ENCODE measurements at regions not wholly inside any gene's neighbourhood (a gene's known extent, or its start where the extent isn't known, plus 50 kb on each side); places are given as distances from the start of the nearest gene placed in this dataset.

DNA sequence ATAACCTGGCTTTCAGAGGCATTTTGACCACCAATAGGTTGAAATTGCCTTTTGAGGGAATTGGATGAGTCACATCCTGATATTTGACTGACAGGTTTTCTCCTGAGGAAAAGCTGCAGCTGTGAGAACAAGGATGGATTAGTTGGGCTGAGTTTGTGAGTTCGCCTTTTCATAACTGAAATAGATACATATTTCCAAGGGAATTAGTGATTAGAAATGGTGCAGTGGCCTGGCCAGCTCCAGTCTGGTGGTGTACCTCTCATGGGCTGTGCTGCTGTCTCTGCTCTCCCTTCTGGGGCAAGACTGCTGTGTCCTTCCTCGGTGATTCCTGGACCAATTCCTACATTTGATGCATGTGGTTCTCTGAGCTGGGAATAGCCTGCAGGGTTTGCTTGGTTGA is 341.3 kb downstream of the TSN start:
- Histone ChIP-seq H3K27ac (ENCODE audit: low read length in 2 of 2) (no peak overlapping the region), H3K27me3 (replicated peaks in 1 of 4; ENCODE audit: control extremely low read depth in 1 of 4, control insufficient read depth in 3 of 4, insufficient read depth in 4 of 4, low read length in 3 of 4) (no peaks in the 10 kb centered on the region), H3K4me3 (ENCODE audit: control extremely low read depth in 1 of 5, extremely low read depth in 1 of 5, insufficient read depth in 1 of 5, low read depth in 2 of 5, low read length in 4 of 5) (no peak overlapping the region), H3K9me3 (ENCODE audit: control extremely low read depth in 1 of 3, control insufficient read depth in 2 of 3, insufficient read depth in 1 of 3, low read length in 2 of 3) (no peaks in the 10 kb centered on the region), H3K79me2 (ENCODE audit: control insufficient read depth, insufficient read depth, low read length) (no peaks in the 10 kb centered on the region), H3K36me3 (replicated peaks in 1 of 2; ENCODE audit: control extremely low read depth in 1 of 2, control insufficient read depth in 1 of 2, extremely low read depth in 1 of 2, insufficient read depth in 2 of 2, low read length in 1 of 2) (no peaks in the 10 kb centered on the region), H3K4me1 (ENCODE audit: control insufficient read depth in 2 of 2, insufficient read depth in 2 of 2, low read length in 2 of 2) (no peaks in the 10 kb centered on the region), H2AFZ (ENCODE audit: insufficient read depth, low read depth, low read length, poor library complexity, severe bottlenecking) (no peak overlapping the region), H3K4me2 (replicated peaks; ENCODE audit: low read depth, low read length, poor library complexity, severe bottlenecking) (no peak overlapping the region), H4K20me1 (ENCODE audit: control insufficient read depth, insufficient read depth, low read length, poor library complexity, severe bottlenecking) (no peaks in the 10 kb centered on the region), H3K9ac (ENCODE audit: low read length) (no peak overlapping the region)
- intact Hi-C loops (cut with micrococcal nuclease): no loop called here
- H3K27me3 Mint-ChIP-seq: no peaks in the 10 kb centered on the region
- CTCF ChIA-PET: no interaction called here
- ATAC-seq (ENCODE audit: low read depth) (no peak), DNase-seq (no peak)
- H3K27ac Mint-ChIP-seq: no peak overlapping the region
- H3K4me3 Mint-ChIP-seq: no peak overlapping the region
- no peaks in the 10 kb centered on the region for H3K4me1 Mint-ChIP-seq
- no CpG with 5 or more reads among the region's 2 CpGs for WGBS (ENCODE audit: insufficient coverage)
- POLR2A ChIA-PET: no interaction called here
- TF ChIP-seq, protein P1, sequence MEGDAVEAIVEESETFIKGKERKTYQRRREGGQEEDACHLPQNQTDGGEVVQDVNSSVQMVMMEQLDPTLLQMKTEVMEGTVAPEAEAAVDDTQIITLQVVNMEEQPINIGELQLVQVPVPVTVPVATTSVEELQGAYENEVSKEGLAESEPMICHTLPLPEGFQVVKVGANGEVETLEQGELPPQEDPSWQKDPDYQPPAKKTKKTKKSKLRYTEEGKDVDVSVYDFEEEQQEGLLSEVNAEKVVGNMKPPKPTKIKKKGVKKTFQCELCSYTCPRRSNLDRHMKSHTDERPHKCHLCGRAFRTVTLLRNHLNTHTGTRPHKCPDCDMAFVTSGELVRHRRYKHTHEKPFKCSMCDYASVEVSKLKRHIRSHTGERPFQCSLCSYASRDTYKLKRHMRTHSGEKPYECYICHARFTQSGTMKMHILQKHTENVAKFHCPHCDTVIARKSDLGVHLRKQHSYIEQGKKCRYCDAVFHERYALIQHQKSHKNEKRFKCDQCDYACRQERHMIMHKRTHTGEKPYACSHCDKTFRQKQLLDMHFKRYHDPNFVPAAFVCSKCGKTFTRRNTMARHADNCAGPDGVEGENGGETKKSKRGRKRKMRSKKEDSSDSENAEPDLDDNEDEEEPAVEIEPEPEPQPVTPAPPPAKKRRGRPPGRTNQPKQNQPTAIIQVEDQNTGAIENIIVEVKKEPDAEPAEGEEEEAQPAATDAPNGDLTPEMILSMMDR (IDR thresholded peaks at IDR 0.05): no peak
- no peak for TF ChIP-seq EZH2 (IDR thresholded peaks at IDR 0.05; ENCODE audit: borderline replicate concordance, insufficient read depth, low read depth, low read length, poor library complexity, severe bottlenecking)
- no peaks in the 10 kb centered on the region for H3K9me3 Mint-ChIP-seq (ENCODE audit: insufficient read depth)

DNA sequence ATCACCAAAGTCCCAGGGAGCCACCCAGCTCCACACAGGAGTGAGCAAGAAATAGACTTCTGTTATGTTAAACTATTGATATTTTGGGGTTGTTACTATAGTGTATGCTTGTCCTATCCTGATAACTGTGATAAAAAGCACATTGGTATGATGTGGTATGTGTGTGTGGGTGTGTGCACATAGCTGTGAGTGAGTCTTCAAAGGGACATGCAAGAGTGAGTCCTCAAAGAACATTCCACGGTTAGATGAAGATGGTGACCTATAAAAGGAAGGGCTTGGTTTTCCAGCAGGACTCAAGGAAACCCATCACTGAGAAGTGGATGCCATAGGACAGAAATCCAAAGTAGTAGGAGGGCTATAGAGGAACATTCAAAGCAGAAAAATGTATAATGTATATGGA is 342.9 kb downstream of the TSN start:
- Histone ChIP-seq H3K27me3 (replicated peaks in 1 of 4; ENCODE audit: control extremely low read depth in 1 of 4, control insufficient read depth in 3 of 4, insufficient read depth in 4 of 4, low read length in 3 of 4) (no peaks in the 10 kb centered on the region), H3K4me2 (replicated peaks; ENCODE audit: low read depth, low read length, poor library complexity, severe bottlenecking) (no peak overlapping the region), H2AFZ (ENCODE audit: insufficient read depth, low read depth, low read length, poor library complexity, severe bottlenecking) (no peak overlapping the region), H3K9me3 (ENCODE audit: control extremely low read depth in 1 of 3, control insufficient read depth in 2 of 3, insufficient read depth in 1 of 3, low read length in 2 of 3) (no peaks in the 10 kb centered on the region), H4K20me1 (ENCODE audit: control insufficient read depth, insufficient read depth, low read length, poor library complexity, severe bottlenecking) (no peaks in the 10 kb centered on the region), H3K4me1 (ENCODE audit: control insufficient read depth in 2 of 2, insufficient read depth in 2 of 2, low read length in 2 of 2) (no peaks in the 10 kb centered on the region), H3K4me3 (ENCODE audit: control extremely low read depth in 1 of 5, extremely low read depth in 1 of 5, insufficient read depth in 1 of 5, low read depth in 2 of 5, low read length in 4 of 5) (no peak overlapping the region), H3K36me3 (replicated peaks in 1 of 2; ENCODE audit: control extremely low read depth in 1 of 2, control insufficient read depth in 1 of 2, extremely low read depth in 1 of 2, insufficient read depth in 2 of 2, low read length in 1 of 2) (no peaks in the 10 kb centered on the region), H3K27ac (ENCODE audit: low read length in 2 of 2) (no peak overlapping the region), H3K9ac (ENCODE audit: low read length) (no peak overlapping the region), H3K79me2 (ENCODE audit: control insufficient read depth, insufficient read depth, low read length) (no peaks in the 10 kb centered on the region)
- WGBS (ENCODE audit: insufficient coverage): 43% methylated on average over 1 of the region's 1 CpG
- Mint-ChIP-seq H3K4me1 (no peaks in the 10 kb centered on the region), H3K9me3 (ENCODE audit: insufficient read depth) (no peaks in the 10 kb centered on the region), H3K27me3 (no peaks in the 10 kb centered on the region), H3K27ac (no peak overlapping the region), H3K4me3 (no peak overlapping the region)
- ChIA-PET CTCF (no interaction called here), POLR2A (no interaction called here)
- TF ChIP-seq, protein P1 (IDR thresholded peaks at IDR 0.05): no peak
- no peak for TF ChIP-seq EZH2 (IDR thresholded peaks at IDR 0.05; ENCODE audit: borderline replicate concordance, insufficient read depth, low read depth, low read length, poor library complexity, severe bottlenecking)
- DNase-seq (no peak), ATAC-seq (ENCODE audit: low read depth) (no peak)
- intact Hi-C loops (cut with micrococcal nuclease): no loop called here
